ENCODE measurements at regions not wholly inside any gene's neighbourhood (a gene's known extent, or its start where the extent isn't known, plus 50 kb on each side); places are given as distances from the start of the nearest gene placed in this dataset.

DNA sequence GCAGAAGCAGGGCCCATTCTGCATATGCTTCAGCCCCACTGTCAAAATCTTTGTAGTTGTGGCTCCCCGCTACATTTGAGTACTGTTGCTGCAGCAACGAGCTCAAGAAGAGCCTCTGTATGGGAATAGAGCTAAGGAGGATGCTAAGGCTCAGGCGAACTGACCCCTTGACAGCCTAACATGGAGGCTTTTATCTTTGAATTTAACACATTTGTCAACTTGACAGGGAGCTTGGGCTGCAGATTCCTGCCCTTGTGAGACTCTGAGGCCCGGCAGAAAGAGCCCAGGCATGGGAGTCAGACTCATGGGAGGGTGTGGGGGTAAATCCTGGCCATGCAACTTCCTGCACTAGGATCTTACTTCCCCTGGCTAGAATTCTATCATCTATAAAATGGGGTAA, 278.7 kb upstream of the CITED2 start:
- no peak for DNase-seq

DNA sequence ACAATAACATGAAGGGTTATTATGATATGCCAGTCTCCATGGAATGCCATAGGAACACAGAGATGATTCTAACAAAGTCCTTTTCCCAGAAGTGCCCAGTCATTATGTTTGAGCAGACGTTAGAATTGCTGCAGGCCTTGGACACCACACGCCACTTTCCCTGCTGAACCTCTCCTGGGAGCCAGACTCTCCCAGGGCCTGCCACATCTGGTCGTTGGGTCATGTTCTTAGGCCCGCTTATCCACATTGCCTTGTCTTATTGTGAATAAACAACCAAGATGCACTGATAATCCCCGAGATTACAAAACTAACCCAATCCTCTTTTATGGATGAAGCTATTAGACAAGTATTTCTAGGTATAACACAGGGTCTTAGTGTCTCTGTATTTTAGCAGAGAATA, 276.5 kb upstream of the CITED2 start:
- DNase-seq = no peak

GRCh38 chr6:139649732-139650131, 275.3 kb upstream of the CITED2 start:
- no peak for DNase-seq

DNA sequence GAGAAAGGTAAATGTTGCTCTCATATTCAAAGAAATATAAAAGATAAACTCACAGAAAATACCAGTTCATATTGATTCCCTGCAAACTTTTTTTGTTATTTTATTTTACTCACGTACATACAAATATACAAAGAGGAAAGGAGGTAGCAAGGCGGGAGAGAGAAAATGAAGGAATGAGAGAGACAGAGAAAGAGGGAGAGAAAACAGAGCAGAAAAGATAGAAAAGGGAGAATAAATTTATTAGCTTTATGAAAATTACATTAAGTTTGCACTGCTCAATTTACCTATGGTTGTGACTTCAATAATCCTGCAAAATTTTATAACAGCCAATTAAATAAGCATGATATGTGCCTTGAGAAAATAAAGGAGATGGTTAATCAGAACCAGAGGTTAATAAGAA, 274.7 kb upstream of the CITED2 start:
- no peak for DNase-seq

GRCh38 chr6:139648430-139649000, 274.1 kb upstream of the CITED2 start:
- DNase-seq = no peak

DNA sequence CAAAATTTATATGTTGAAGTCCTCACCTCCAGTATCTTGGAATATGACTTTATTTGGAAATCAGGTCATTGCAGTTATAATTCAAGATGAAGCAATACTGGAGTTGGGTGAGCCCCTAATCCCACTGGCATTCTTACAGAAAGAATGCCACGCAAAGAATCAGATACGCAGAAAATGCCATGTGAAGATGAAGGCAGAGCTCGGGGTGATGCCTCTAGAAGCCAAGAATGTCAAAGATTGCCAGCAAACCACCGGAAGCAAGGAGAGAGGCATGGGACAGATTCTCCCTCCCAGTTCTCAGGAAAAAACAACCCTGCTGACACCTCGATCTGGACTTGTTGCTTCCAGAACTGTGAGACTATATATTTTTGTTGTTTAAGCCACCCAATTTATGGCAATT, 273.4 kb upstream of the CITED2 start:
- DNase-seq = no peak

DNA sequence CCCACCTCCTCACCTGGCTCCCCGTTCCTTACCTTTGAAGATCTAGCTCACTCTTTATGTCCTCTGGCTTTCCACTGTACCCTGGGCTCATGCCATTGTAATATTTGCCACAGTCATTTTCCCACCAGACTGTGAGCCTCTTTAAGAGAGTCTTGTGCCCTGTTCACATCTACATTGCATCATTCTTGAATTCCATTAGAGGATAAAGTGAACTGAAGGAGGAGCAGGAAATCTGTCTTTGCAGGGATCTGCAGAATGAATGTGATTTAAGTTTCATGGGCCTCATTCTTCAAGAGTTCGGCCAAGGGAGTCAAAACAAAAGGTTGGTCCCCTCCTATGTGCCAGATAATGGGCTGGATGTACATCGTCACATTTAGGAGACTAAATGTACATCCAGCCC, 272.6 kb upstream of the CITED2 start:
- DNase-seq = no peak

DNA sequence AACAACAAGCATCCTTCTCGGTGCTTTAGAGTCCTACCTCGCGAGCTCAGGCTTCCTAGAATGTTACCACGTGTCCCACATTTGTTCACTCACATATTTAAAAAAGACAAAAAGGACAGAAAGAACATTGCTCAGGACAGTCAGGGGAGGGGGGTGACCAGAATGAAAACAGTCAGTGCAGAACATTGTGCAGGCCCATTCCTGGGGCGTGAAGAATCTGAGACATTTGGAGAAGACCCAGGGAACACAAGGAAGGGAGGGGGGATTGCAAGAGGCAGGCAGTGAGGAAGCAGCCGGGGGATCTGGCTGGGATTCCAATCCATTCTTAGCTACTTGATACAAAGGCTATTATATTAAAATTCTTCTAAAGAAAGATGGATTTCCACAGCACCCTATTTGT, 270.4 kb upstream of the CITED2 start:
- no peak for DNase-seq

DNA sequence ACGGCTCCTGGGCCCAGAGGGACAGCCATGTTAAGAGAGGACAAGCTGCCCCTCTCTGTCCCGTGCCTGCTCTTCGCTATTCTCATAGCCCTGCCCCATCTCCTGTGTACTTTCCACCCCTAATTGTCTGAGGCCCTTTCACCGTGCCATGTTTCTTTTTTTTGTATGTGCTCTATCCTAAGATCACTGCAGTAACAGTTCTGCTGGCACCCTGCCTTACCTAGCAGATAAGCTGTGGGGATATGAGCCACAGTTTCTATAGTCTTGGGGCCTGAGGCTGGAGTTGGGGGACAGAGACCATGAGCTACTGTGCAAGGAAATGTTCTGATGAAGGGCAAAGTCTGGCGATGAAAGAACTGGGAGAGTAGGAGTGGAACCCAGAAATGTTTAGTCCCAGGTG, 269.5 kb upstream of the CITED2 start:
- DNase-seq = no peak

GRCh38 chr6:139642346-139642745, 267.9 kb upstream of the CITED2 start:
- DNase-seq = no peak

DNA sequence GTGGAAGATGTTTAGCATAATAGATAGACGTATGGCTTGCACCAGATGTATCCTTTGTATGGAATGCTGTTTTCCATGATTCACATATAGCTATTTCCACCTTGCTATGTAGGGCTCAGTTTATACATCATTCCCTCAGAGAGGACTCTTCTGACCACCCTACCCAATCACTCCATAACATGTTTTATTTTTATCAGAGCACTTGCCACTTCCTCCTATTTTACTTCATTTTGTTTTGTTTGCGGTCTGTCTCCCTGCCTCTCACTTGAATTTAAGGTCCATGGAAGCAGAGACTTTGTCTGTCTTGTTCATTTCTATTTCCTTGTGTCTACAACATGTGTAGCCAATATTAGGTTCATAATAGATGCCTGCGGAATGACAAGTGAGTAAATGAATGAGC, 266.9 kb upstream of the CITED2 start:
- DNase-seq = no peak

- DNase-seq = no peak
These were observed 266.5 kb upstream of the CITED2 start for GRCh38 chr6:139640921-139641320.

- DNase-seq = no peak
These were observed 266.0 kb upstream of the CITED2 start for GRCh38 chr6:139640448-139640847.

DNA sequence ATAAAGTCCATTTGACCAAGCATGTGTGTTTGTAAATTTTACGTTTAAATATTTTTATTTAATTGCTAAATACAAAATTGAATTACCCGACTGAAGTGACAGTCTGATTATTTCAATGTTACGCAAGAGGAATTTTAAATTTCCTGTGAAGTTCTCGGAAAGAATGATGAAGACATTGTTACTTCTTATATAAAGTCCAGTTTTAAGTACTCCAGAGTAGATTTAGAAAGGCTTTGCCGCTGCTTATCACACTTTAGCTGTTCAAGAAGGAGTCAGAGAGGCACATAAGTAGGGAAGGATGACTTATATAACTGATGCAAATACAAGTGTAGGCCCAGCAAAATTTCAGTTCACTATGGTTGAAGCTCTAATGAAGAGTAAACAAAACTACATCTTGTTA, 265.1 kb upstream of the CITED2 start:
- DNase-seq = no peak

- DNase-seq = no peak
These were observed 263.9 kb upstream of the CITED2 start for GRCh38 chr6:139638179-139638941.

- DNase-seq = no peak
These were observed 263.3 kb upstream of the CITED2 start for GRCh38 chr6:139637766-139638165.

DNA sequence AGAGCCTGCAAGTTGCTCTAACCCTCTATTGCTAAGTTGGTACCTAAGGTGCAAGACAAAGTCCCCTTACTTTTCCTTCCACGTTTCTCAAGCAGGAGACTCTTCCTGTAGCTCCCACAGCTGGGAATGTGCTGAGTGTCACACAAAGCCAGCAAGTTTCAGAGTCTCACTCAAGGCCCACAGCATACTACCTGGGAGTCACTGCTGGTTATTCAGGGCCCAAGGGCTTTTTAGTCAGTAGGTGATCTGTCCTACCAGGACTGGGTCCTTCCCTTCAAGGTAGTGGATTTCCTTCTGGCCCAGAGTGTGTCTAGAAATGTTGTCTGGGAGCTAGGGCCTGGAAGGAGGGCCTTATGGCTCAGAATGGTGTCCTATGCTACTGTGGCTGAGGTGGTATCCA, 261.9 kb upstream of the CITED2 start:
- DNase-seq = no peak

DNA sequence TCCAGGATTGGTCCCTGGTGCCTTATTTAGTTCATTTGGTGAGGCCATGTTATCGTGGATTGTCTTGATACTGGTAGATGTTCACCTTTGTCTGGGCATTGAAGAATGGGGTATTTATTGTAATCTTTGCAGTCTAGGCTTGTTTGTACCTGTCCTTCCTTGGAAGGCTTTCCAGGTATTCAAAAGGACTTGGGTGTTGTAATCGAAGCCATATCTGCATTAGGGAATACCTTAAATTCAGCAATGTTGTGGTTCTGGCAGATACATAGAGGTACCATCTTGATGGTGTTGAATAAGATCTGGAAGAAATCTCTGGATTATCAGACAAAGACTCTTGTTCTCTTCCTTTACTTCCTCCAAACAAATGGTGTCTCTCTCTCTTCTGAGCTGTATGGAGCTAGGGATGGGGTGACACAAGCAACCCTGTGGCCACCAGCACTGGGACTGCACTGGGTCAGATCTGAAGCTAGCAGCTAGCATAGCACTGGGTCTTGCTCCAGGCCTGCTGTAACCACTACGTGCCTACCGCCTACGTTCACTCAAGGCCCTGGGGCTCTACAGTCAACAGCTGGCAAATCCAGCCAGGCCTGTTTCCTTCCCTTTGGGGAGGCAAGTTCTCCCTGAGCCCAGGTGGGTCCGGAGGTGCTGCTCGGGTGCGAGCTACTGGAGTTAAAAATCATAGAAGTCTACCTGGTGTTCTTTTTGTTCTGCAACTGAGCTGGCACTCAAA, 261.1 kb upstream of the CITED2 start:
- no peak for DNase-seq

DNA sequence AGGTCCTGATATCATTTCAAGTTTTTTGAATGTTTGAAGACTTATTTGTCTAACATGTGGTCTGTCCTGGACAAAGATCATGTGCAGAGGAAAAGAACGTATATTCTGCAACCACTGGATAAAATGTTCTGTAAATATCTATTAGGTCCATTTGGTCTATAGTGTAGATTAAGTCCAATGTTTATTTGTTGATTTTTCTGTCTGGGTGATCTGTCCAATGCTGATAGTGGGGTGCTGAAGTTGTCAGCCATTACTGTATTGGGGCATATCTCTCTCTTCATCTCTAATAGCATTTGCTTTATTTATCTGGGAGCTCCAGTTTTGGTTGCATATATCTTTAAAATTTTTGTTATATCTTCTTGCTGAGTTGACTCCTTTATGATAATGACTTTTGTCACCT, 258.4 kb upstream of the CITED2 start:
- no peak for DNase-seq

DNA sequence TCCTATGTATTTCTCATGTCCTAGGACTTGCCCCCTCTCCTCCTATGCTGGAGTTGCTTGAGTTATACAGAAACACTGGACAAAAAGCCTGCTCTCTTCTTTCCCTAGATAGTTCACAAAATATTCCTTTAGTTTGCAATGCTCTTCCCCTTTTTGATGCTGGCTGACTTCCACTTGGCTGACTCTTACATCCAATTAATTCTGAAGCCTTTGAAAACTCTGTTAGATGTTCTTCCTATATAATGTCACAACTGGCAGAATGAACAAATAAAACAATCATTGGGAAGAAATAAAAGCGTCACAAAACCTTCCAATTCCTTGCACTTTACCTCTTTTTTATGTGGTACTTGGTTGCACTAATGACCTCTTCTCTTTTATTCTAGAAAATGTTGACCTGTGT, 253.8 kb upstream of the CITED2 start:
- DNase-seq = no peak

DNA sequence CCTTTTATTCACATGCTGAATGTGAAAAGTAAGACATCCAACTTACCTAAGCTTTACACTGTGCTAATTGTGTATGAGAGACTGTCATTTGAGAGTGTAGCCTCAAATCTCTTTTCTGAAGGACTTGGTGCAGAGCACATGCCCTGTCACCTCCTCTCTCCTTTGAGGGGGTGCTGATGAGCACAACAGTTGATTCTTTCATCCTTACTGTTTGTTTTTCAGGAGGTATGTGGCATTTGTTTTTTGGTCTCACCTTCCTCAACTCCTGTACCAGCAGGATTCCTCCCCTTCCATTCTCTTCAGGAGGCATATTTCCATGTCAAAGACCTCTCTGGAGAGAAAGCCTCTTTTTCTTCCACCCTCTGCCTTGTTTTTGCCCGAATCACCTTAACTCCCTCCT, 252.6 kb upstream of the CITED2 start:
- no peak for DNase-seq

GRCh38 chr6:139625998-139626975, 251.8 kb upstream of the CITED2 start:
- DNase-seq = no peak
